ENCODE measurements at regions not wholly inside any gene's neighbourhood (a gene's known extent, or its start where the extent isn't known, plus 50 kb on each side); places are given as distances from the start of the nearest gene placed in this dataset.

DNA sequence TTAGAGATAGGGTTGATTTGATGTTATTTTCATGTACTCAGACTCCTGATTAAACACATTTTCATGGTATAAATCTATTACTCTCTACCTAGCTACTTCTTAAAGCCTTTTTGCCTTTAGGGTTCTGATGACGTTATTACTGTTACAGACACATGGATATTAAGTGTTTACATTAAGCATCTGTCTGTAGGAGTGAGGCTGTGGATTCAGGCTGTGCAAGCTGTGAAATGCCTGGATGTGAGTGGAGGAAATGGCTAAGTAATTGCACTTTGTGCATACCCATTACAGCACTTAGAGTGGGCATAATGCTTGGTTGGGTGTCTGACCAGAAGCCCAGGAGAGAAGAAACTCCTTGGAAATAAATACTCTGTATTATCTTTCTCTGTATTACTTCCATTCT, 186.8 kb downstream of the SNX18 start:
- H3K27me3 ChIP-seq (ENCODE audit: low read length), result no peaks in the 10 kb centered on the region
- no peak overlapping the region for H3K27ac ChIP-seq (ENCODE audit: low read length)
- intact Hi-C loops (cut with micrococcal nuclease), result loop anchor here (5.0 to 10.0 kb wide), 2 partner anchors 38 to 180 kb away; no protein-coding TSS in a partner anchor
- ChIA-PET POLR2A (ENCODE audit: unreplicated experiment) (no interaction called here), CTCF (no interaction called here)
- peaks cover 42% of the 10 kb centered on the region for H3K4me1 ChIP-seq (ENCODE audit: insufficient read depth, low read length)
- BruUV-seq (replicated peaks), result no TSS peak
- H3K36me3 ChIP-seq (ENCODE audit: low read depth, low read length), result no peaks in the 10 kb centered on the region
- H3K9me2 ChIP-seq (replicated peaks; ENCODE audit: low read length), result no peaks in the 10 kb centered on the region
- ATAC-seq (no peak), DNase-seq (no peak)
- TF ChIP-seq, protein P1, sequence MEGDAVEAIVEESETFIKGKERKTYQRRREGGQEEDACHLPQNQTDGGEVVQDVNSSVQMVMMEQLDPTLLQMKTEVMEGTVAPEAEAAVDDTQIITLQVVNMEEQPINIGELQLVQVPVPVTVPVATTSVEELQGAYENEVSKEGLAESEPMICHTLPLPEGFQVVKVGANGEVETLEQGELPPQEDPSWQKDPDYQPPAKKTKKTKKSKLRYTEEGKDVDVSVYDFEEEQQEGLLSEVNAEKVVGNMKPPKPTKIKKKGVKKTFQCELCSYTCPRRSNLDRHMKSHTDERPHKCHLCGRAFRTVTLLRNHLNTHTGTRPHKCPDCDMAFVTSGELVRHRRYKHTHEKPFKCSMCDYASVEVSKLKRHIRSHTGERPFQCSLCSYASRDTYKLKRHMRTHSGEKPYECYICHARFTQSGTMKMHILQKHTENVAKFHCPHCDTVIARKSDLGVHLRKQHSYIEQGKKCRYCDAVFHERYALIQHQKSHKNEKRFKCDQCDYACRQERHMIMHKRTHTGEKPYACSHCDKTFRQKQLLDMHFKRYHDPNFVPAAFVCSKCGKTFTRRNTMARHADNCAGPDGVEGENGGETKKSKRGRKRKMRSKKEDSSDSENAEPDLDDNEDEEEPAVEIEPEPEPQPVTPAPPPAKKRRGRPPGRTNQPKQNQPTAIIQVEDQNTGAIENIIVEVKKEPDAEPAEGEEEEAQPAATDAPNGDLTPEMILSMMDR (conservative IDR thresholded peaks at IDR 0.05; ENCODE audit: low read depth, low read length), result no peak
- no peak for TF ChIP-seq EZH2 (IDR thresholded peaks at IDR 0.05; ENCODE audit: low read length, unreplicated experiment)
- TF ChIP-seq EZH2phosphoT487 (IDR thresholded peaks at IDR 0.05; ENCODE audit: borderline replicate concordance, low read length), result no peak
- H3K4me3 ChIP-seq (ENCODE audit: low read length), result no peak overlapping the region
- H2AFZ ChIP-seq (ENCODE audit: low read length), result no peak overlapping the region
- no peaks in the 10 kb centered on the region for H3K79me2 ChIP-seq (ENCODE audit: low read length)
- no peak overlapping the region for H3K9ac ChIP-seq (ENCODE audit: low read length)
- H3F3A ChIP-seq (ENCODE audit: low read length, unreplicated experiment), result no peaks in the 10 kb centered on the region
- H3K9me3 ChIP-seq (ENCODE audit: low read length), result no peaks in the 10 kb centered on the region
- no peaks in the 10 kb centered on the region for H4K20me1 ChIP-seq (ENCODE audit: low read length)
- no peak overlapping the region for H3K4me2 ChIP-seq (ENCODE audit: low read length)

DNA sequence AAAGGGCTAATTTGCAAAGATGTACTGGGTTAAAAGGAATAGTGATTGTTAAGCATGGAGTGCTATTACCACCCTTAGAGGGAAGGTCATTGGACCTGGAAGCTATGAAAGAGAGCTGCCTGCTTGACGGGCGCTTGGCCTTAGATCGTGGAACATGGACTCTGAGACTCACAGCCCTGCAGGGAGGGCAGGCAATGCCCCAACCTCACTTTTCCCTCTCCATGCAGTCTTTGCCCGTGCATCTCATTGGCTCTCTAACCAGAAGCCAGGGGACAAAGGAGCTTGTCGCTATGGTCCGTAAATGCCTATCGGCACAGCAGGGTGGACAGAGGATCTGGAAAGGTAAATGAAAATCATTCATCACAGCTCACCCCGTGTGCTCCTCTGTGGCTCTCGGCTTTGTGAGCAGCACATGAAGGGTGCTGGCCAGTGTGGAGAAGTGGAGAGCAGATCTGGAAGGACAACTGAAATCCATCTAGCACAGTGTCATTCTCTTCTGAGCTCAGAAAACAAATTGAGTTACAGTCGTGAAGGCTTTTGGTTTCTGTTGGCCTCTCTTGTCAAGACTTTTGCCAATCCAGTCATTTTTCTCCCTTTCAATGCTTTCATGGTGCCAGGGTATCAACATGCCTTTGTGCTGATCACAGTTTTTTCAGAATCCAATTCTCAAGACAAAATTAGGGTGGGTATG, 186.2 kb downstream of the SNX18 start:
- Histone ChIP-seq H4K20me1 (ENCODE audit: low read length) (no peaks in the 10 kb centered on the region), H3K9ac (ENCODE audit: low read length) (no peak overlapping the region), H3K9me2 (replicated peaks; ENCODE audit: low read length) (no peaks in the 10 kb centered on the region), H3K79me2 (ENCODE audit: low read length) (no peaks in the 10 kb centered on the region), H3K9me3 (ENCODE audit: low read length) (no peaks in the 10 kb centered on the region), H3K4me3 (ENCODE audit: low read length) (no peak overlapping the region), H2AFZ (ENCODE audit: low read length) (no peak overlapping the region), H3K4me2 (ENCODE audit: low read length) (peak overlapping the region; percentile 43), H3K27me3 (ENCODE audit: low read length) (no peaks in the 10 kb centered on the region), H3K27ac (ENCODE audit: low read length) (peak overlapping the region; percentile 58), H3K4me1 (ENCODE audit: insufficient read depth, low read length) (peaks cover 42% of the 10 kb centered on the region), H3K36me3 (ENCODE audit: low read depth, low read length) (no peaks in the 10 kb centered on the region), H3F3A (ENCODE audit: low read length, unreplicated experiment) (no peaks in the 10 kb centered on the region)
- no peak for DNase-seq
- POLR2A ChIA-PET (ENCODE audit: unreplicated experiment), result interaction anchor here (0.7 kb wide), 1 partner anchor 84 kb away, joined by 4 read pairs; no protein-coding TSS in a partner anchor
- no TSS peak for BruUV-seq (replicated peaks)
- TF ChIP-seq EZH2phosphoT487 (IDR thresholded peaks at IDR 0.05; ENCODE audit: borderline replicate concordance, low read length) (no peak), EZH2 (IDR thresholded peaks at IDR 0.05; ENCODE audit: low read length, unreplicated experiment) (no peak)
- TF ChIP-seq, protein P1 (conservative IDR thresholded peaks at IDR 0.05; ENCODE audit: low read depth, low read length), result no peak
- intact Hi-C loops (cut with micrococcal nuclease), result loop anchor here (5.0 to 10.0 kb wide), 2 partner anchors 39 to 179 kb away; no protein-coding TSS in a partner anchor
- ATAC-seq, result no peak
- CTCF ChIA-PET, result no interaction called here

DNA sequence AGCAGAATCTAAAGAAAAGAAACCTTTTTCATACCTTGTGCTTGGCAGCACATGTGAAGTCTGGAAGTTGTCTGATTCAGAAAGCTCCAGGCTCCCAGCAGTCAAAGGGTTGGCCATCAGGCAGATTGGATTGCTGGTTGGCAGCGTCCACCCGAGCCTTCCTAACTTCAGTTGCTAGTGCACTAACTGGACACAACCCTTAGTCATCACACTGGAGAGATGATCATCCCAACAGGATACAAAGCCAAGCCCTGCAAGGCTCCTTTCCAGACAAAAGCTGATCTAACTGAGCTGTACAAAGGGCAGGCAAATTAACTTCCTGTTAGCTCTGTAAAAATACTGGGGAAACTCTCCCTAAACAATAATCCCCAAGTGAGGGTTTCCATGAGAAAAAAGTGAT, 185.6 kb downstream of the SNX18 start:
- peak; percentile 65 for ATAC-seq
- H3K79me2 ChIP-seq (ENCODE audit: low read length), result no peaks in the 10 kb centered on the region
- peak overlapping the region; percentile 58 for H3K27ac ChIP-seq (ENCODE audit: low read length)
- H3F3A ChIP-seq (ENCODE audit: low read length, unreplicated experiment), result no peaks in the 10 kb centered on the region
- peak; percentile 81 for DNase-seq
- H2AFZ ChIP-seq (ENCODE audit: low read length), result 0 out of 2 replicates have a peak overlapping the region, but pooled peaks have one; percentile 32
- no peaks in the 10 kb centered on the region for H3K27me3 ChIP-seq (ENCODE audit: low read length)
- ChIA-PET POLR2A (ENCODE audit: unreplicated experiment) (interaction anchor here (0.7 kb wide), 1 partner anchor 84 kb away, joined by 4 read pairs; no protein-coding TSS in a partner anchor), CTCF (no interaction called here)
- TF ChIP-seq, protein P1 (conservative IDR thresholded peaks at IDR 0.05; ENCODE audit: low read depth, low read length), result no peak
- no peak for TF ChIP-seq EZH2phosphoT487 (IDR thresholded peaks at IDR 0.05; ENCODE audit: borderline replicate concordance, low read length)
- TF ChIP-seq EZH2 (IDR thresholded peaks at IDR 0.05; ENCODE audit: low read length, unreplicated experiment), result no peak
- H4K20me1 ChIP-seq (ENCODE audit: low read length), result no peaks in the 10 kb centered on the region
- peak overlapping the region; percentile 43 for H3K4me2 ChIP-seq (ENCODE audit: low read length)
- H3K4me3 ChIP-seq (ENCODE audit: low read length), result no peak overlapping the region
- H3K9me3 ChIP-seq (ENCODE audit: low read length), result no peaks in the 10 kb centered on the region
- no peaks in the 10 kb centered on the region for H3K36me3 ChIP-seq (ENCODE audit: low read depth, low read length)
- intact Hi-C loops (cut with micrococcal nuclease), result loop anchor here (5.0 to 10.0 kb wide), 2 partner anchors 39 to 178 kb away; no protein-coding TSS in a partner anchor
- no peak overlapping the region for H3K9ac ChIP-seq (ENCODE audit: low read length)
- peaks cover 42% of the 10 kb centered on the region for H3K4me1 ChIP-seq (ENCODE audit: insufficient read depth, low read length)
- BruUV-seq (replicated peaks), result no TSS peak
- H3K9me2 ChIP-seq (replicated peaks; ENCODE audit: low read length), result no peaks in the 10 kb centered on the region
